ENCODE measurements at regions not wholly inside any gene's neighbourhood (a gene's known extent, or its start where the extent isn't known, plus 50 kb on each side); places are given as distances from the start of the nearest gene placed in this dataset.

- no peaks in the 10 kb centered on the region for H3K23me2 ChIP-seq (ENCODE audit: insufficient read length, low read depth, low read length, poor library complexity, severe bottlenecking)
- no peak overlapping the region for H2BK20ac ChIP-seq (ENCODE audit: low read depth, low read length, poor library complexity, severe bottlenecking)
- H3K9ac ChIP-seq (ENCODE audit: extremely low read depth, insufficient read length, low read length), result no peak overlapping the region
- H3K4me1 ChIP-seq (ENCODE audit: insufficient read depth, low read length), result no peaks in the 10 kb centered on the region
- H3K18ac ChIP-seq (ENCODE audit: insufficient read length, low read depth, low read length), result no peak overlapping the region
- H3K27ac ChIP-seq (ENCODE audit: insufficient read length, low read depth, low read length), result no peak overlapping the region
- no peak for TF ChIP-seq CTCF (conservative IDR thresholded peaks at IDR 0.05)
- H3K27me3 ChIP-seq (ENCODE audit: insufficient read depth, low read length), result no peaks in the 10 kb centered on the region
- H4K91ac ChIP-seq (ENCODE audit: insufficient read length, low read depth, low read length), result no peak overlapping the region
- no peak overlapping the region for H3K4me3 Mint-ChIP-seq
- H2BK12ac ChIP-seq (ENCODE audit: insufficient read length, low read depth, low read length), result no peak overlapping the region
- no peaks in the 10 kb centered on the region for H3K79me1 ChIP-seq (ENCODE audit: insufficient read depth, low read depth, low read length, poor library complexity, severe bottlenecking)
- H3K9me3 ChIP-seq (ENCODE audit: control insufficient read depth, low read depth, low read length), result no peaks in the 10 kb centered on the region
- DNase-seq, result peak; percentile 8
- peak overlapping the region in 1 of 3 experiments; percentile 52; a peak in 2 of 7 replicates for H3K27ac Mint-ChIP-seq
- no peak overlapping the region for H3K23ac ChIP-seq (ENCODE audit: insufficient read length, low read depth, low read length)
- peaks cover 7 to 17% of the 10 kb centered on the region in 2 experiments for H3K4me1 Mint-ChIP-seq
- H3K56ac ChIP-seq (ENCODE audit: insufficient read length, low read depth, low read length), result no peak overlapping the region
- H3K36me3 Mint-ChIP-seq (ENCODE audit: insufficient read depth in 1 of 3, low read depth in 3 of 3), result no peaks in the 10 kb centered on the region
- H4K20me1 ChIP-seq (ENCODE audit: control insufficient read depth, insufficient read depth, insufficient read length), result no peaks in the 10 kb centered on the region
- H2AFZ ChIP-seq (ENCODE audit: low read length), result no peak overlapping the region
- H3K27me3 Mint-ChIP-seq (ENCODE audit: low read depth), result peaks cover 4% of the 10 kb centered on the region; the same call in 1 of the 2 replicates
- H2BK15ac ChIP-seq (ENCODE audit: low read depth, low read length), result no peak overlapping the region
- H2BK5ac ChIP-seq (ENCODE audit: insufficient read length, low read length), result no peak overlapping the region
- no peak overlapping the region for H3K4me2 ChIP-seq (ENCODE audit: insufficient read depth, insufficient read length, low read length)
- H3K4ac ChIP-seq (ENCODE audit: low read depth, low read length), result no peak overlapping the region
- no peaks in the 10 kb centered on the region for H3K79me2 ChIP-seq (ENCODE audit: insufficient read depth, low read length)
- H3K14ac ChIP-seq (ENCODE audit: insufficient read depth, low read length), result no peak overlapping the region
- H4K5ac ChIP-seq (ENCODE audit: insufficient read length, low read depth, low read length), result no peak overlapping the region
- no peak overlapping the region for H4K8ac ChIP-seq (replicated peaks; ENCODE audit: insufficient read length, low read depth, low read length)
- no peak overlapping the region for H2AK5ac ChIP-seq (ENCODE audit: insufficient read length, low read length)
- no CpG with 5 or more reads among the region's 4 CpGs for WGBS (ENCODE audit: extremely low coverage, insufficient read length, low lambda C conversion rate)
- no peak overlapping the region for H2BK120ac ChIP-seq (ENCODE audit: low read depth, low read length, poor library complexity, severe bottlenecking)
- H3K9me3 Mint-ChIP-seq, result no peaks in the 10 kb centered on the region
- no peak overlapping the region for H3T11ph ChIP-seq (ENCODE audit: low read length)
Measured at GRCh38 chr5:133843911-133844310, 124.5 kb downstream of the C5orf15 start.
